Mesothelial cell of epicardium (in vitro differentiated cells): ENCODE measurements at regions not wholly inside any gene's neighbourhood (a gene's known extent, or its start where the extent isn't known, plus 50 kb on each side); places are given as distances from the start of the nearest gene placed in this dataset.

Source experiments
- DNase-seq, 2 experiments: peaks; one replicate each; pipeline ENCODE4 v3.0.0; 2021; ENCODE audit warnings: low spot score in 2 of 2; ENCODE audit not compliant: unreplicated experiment in 2 of 2
- H3K27ac Mint-ChIP-seq: 2 replicates; pipeline ENCODE4 v1.8.0; 2021; ENCODE audit warnings: mixed read lengths
- H3K27me3 Mint-ChIP-seq: 2 replicates; pipeline ENCODE4 v1.8.0; 2021; ENCODE audit warnings: low read depth, mixed read lengths
- H3K36me3 Mint-ChIP-seq: 2 replicates; pipeline ENCODE4 v1.8.0; 2021; ENCODE audit warnings: mixed read lengths
- H3K4me1 Mint-ChIP-seq: 2 replicates; pipeline ENCODE4 v1.8.0; 2021; ENCODE audit warnings: mixed read lengths
- H3K4me3 Mint-ChIP-seq: 2 replicates; pipeline ENCODE4 v1.8.0; 2021; ENCODE audit warnings: mild to moderate bottlenecking, moderate library complexity, mixed read lengths
- H3K9me3 Mint-ChIP-seq: 2 replicates; pipeline ENCODE4 v1.8.0; 2021; ENCODE audit warnings: mixed read lengths
- TF ChIP-seq, protein P1 (sequence below): fragments of 200-600 bp; sonication (generic); IDR thresholded peaks from one replicate; pipeline ENCODE4 v1.5.0; 2021; ENCODE audit warnings: antibody characterized with exemption; ENCODE audit not compliant: unreplicated experiment

DNA sequence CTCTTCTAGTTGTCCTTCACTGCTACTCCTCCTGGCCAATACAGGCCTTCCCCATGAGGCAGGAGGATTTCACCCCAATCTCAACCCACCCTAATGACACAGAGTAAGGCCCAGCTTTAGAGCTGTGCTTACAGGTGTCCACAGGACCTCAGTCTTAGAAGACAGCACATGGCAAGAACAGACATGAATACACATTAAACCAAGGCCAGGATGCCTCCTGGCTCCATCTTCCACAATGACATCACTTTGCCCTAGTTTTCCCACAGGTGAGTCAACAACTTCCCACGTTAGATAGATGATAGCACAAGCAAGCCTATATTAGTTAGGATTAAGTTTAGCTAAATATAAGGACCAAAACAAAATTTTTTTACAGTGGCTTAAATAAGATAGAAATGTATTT, 63.8 kb upstream of the NOCT start:
- Mint-ChIP-seq H3K4me1 (peaks cover 7% of the 10 kb centered on the region), H3K9me3 (no peaks in the 10 kb centered on the region), H3K27me3 (no peaks in the 10 kb centered on the region), H3K4me3 (no peak overlapping the region), H3K36me3 (no peaks in the 10 kb centered on the region), H3K27ac (no peak overlapping the region)
- TF ChIP-seq, protein P1, sequence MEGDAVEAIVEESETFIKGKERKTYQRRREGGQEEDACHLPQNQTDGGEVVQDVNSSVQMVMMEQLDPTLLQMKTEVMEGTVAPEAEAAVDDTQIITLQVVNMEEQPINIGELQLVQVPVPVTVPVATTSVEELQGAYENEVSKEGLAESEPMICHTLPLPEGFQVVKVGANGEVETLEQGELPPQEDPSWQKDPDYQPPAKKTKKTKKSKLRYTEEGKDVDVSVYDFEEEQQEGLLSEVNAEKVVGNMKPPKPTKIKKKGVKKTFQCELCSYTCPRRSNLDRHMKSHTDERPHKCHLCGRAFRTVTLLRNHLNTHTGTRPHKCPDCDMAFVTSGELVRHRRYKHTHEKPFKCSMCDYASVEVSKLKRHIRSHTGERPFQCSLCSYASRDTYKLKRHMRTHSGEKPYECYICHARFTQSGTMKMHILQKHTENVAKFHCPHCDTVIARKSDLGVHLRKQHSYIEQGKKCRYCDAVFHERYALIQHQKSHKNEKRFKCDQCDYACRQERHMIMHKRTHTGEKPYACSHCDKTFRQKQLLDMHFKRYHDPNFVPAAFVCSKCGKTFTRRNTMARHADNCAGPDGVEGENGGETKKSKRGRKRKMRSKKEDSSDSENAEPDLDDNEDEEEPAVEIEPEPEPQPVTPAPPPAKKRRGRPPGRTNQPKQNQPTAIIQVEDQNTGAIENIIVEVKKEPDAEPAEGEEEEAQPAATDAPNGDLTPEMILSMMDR: no peak
- DNase-seq: no peak

GRCh38 chr4:138949866-138950265, 65.7 kb upstream of the NOCT start:
- Mint-ChIP-seq H3K4me3 (no peak overlapping the region), H3K36me3 (no peaks in the 10 kb centered on the region), H3K27me3 (no peaks in the 10 kb centered on the region), H3K9me3 (no peaks in the 10 kb centered on the region), H3K27ac (no peak overlapping the region), H3K4me1 (peaks cover 9% of the 10 kb centered on the region)
- TF ChIP-seq, protein P1: no peak
- DNase-seq: no peak

DNA sequence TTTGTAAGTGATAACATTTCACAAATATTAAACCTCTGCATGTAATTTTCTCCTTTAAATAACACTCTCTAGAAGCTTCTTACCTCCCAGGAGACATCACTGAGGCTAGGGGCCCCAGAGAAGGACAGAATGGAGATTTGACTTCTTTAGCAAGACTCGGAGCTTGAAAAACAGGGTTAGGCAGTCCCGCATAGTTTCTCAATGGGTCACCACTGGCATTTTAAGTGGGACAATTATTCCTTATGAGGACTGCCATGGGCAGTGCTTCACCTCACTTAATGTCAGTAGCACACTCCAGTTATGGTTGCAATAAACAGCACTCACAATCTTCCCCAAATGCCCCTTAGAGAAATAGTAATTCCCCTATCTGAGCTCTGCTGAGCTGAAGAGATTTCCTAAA, 66.7 kb upstream of the NOCT start:
- DNase-seq: no peak

GRCh38 chr4:138946306-138946705, 69.3 kb upstream of the NOCT start:
- H3K4me3 Mint-ChIP-seq: no peak overlapping the region
- H3K4me1 Mint-ChIP-seq: peaks cover 2% of the 10 kb centered on the region
- DNase-seq: no peak

More for the DNA sequence above, 66.7 kb upstream of the NOCT start:
- H3K4me3 Mint-ChIP-seq: no peak overlapping the region
- H3K36me3 Mint-ChIP-seq: no peaks in the 10 kb centered on the region
- peaks cover 4% of the 10 kb centered on the region for H3K4me1 Mint-ChIP-seq
- H3K27me3 Mint-ChIP-seq: no peaks in the 10 kb centered on the region
- TF ChIP-seq, protein P1: no peak
- H3K27ac Mint-ChIP-seq: no peak overlapping the region
- H3K9me3 Mint-ChIP-seq: no peaks in the 10 kb centered on the region

DNA sequence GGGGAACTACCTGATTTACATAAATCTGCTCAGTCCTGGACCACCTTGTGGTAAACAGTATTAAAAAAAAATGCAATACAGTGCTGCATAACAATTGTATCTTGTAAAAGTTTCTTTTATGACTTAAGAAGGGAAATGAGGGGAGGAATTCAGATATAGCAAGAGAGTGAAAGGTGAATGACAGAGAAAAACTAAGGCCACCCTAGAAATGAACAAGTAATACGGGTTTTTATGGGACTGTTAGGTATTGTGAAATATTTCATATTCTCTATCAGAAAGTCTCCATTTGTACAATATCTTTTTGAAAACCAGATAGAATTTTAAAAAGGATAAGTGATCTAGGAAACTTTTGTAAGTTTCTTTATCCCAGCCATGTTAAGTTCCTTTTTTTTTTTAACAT, 69.7 kb upstream of the NOCT start:
- no peaks in the 10 kb centered on the region for H3K9me3 Mint-ChIP-seq
- DNase-seq: no peak
- H3K36me3 Mint-ChIP-seq: no peaks in the 10 kb centered on the region
- no peak overlapping the region for H3K4me3 Mint-ChIP-seq
- H3K4me1 Mint-ChIP-seq: peaks cover 2% of the 10 kb centered on the region
- TF ChIP-seq, protein P1: no peak
- no peak overlapping the region for H3K27ac Mint-ChIP-seq
- H3K27me3 Mint-ChIP-seq: no peaks in the 10 kb centered on the region

More at GRCh38 chr4:138946306-138946705, 69.3 kb upstream of the NOCT start:
- Mint-ChIP-seq H3K27me3 (no peaks in the 10 kb centered on the region), H3K27ac (no peak overlapping the region), H3K36me3 (no peaks in the 10 kb centered on the region), H3K9me3 (no peaks in the 10 kb centered on the region)
- TF ChIP-seq, protein P1: no peak

GRCh38 chr4:138945401-138945800, 70.2 kb upstream of the NOCT start:
- H3K27me3 Mint-ChIP-seq: peaks cover under 1% of the 10 kb centered on the region
- no peak overlapping the region for H3K27ac Mint-ChIP-seq
- no peak overlapping the region for H3K4me3 Mint-ChIP-seq
- DNase-seq: no peak
- TF ChIP-seq, protein P1: no peak
- no peaks in the 10 kb centered on the region for H3K36me3 Mint-ChIP-seq
- peaks cover 2% of the 10 kb centered on the region for H3K4me1 Mint-ChIP-seq
- no peaks in the 10 kb centered on the region for H3K9me3 Mint-ChIP-seq
